ENCODE measurements at regions not wholly inside any gene's neighbourhood (a gene's known extent, or its start where the extent isn't known, plus 50 kb on each side); places are given as distances from the start of the nearest gene placed in this dataset.

DNA sequence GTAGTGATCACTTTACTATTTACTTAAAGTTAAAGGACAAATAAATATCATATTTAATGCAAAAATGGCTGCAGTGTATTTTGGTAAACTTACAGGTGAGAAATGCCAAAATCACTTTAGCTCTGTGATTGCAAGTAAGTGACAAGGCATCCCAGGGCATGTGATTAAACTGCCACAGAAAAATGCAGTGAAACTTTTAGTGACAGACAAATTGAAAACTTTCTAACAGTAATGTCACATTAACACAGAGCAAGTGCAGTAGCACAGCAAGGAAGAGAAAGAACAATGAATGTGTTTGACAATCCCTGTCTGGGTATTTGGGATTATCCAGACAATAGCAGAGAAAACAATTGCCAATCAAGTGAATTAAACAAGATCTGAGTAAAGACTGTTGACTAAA, 606.8 kb downstream of the SLCO4C1 start:
- H3K36me3 ChIP-seq (ENCODE audit: insufficient read depth, low read length), result no peaks in the 10 kb centered on the region
- no peaks in the 10 kb centered on the region for H3K4me1 ChIP-seq (ENCODE audit: insufficient read depth, low read length)
- H3K4me3 ChIP-seq (ENCODE audit: low read depth in 1 of 2, low read length in 2 of 2), result no peak overlapping the region
- no peaks in the 10 kb centered on the region for H3K27me3 ChIP-seq (ENCODE audit: insufficient read depth, low read length, poor library complexity)
- no peak overlapping the region for H2AFZ ChIP-seq (ENCODE audit: low read depth, low read length)
- DNase-seq (no peak), ATAC-seq (ENCODE audit: insufficient read depth, low read depth) (no peak)
- no peaks in the 10 kb centered on the region for H3K9me3 ChIP-seq (ENCODE audit: insufficient read depth, low read length, severe bottlenecking)
- TF ChIP-seq EZH2 (IDR thresholded peaks at IDR 0.05; ENCODE audit: borderline replicate concordance, low read depth, low read length, severe bottlenecking), result no peak
- TF ChIP-seq, protein P1, sequence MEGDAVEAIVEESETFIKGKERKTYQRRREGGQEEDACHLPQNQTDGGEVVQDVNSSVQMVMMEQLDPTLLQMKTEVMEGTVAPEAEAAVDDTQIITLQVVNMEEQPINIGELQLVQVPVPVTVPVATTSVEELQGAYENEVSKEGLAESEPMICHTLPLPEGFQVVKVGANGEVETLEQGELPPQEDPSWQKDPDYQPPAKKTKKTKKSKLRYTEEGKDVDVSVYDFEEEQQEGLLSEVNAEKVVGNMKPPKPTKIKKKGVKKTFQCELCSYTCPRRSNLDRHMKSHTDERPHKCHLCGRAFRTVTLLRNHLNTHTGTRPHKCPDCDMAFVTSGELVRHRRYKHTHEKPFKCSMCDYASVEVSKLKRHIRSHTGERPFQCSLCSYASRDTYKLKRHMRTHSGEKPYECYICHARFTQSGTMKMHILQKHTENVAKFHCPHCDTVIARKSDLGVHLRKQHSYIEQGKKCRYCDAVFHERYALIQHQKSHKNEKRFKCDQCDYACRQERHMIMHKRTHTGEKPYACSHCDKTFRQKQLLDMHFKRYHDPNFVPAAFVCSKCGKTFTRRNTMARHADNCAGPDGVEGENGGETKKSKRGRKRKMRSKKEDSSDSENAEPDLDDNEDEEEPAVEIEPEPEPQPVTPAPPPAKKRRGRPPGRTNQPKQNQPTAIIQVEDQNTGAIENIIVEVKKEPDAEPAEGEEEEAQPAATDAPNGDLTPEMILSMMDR (IDR thresholded peaks at IDR 0.05; ENCODE audit: borderline replicate concordance, extremely low read depth, low read length, poor library complexity, severe bottlenecking), result no peak
- H3K27ac ChIP-seq (ENCODE audit: low read length), result no peak overlapping the region
- no peak overlapping the region for H3K9ac ChIP-seq (ENCODE audit: low read depth, low read length)
- no peaks in the 10 kb centered on the region for H4K20me1 ChIP-seq (ENCODE audit: insufficient read depth, low read length)
- H3K4me2 ChIP-seq (ENCODE audit: insufficient read depth, low read length), result no peak overlapping the region
- H3K79me2 ChIP-seq (ENCODE audit: insufficient read depth, low read length), result no peaks in the 10 kb centered on the region

DNA sequence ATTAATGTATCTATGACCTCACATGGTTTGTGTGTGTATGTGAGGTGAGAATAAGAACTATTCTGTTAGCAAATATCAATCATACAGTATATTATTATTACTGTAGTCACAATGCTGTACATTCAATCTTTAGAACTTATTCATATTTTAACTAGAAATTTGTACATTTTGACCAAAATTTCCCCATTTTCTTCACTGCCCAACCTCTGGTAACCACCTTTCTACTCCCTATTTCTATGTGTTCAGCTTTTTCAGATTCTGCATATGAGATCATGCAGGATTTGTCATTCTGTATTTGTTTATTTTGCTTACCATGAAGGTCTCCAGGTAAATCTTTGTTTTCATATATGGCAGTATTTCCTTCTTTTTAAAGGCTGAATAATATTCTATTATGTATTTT, 607.9 kb downstream of the SLCO4C1 start:
- TF ChIP-seq, protein P1 (IDR thresholded peaks at IDR 0.05; ENCODE audit: borderline replicate concordance, extremely low read depth, low read length, poor library complexity, severe bottlenecking), result no peak
- no peak for TF ChIP-seq EZH2 (IDR thresholded peaks at IDR 0.05; ENCODE audit: borderline replicate concordance, low read depth, low read length, severe bottlenecking)

GRCh38 chr5:101687349-101687985, 608.6 kb downstream of the SLCO4C1 start:
- H3K4me2 ChIP-seq (ENCODE audit: insufficient read depth, low read length), result no peak overlapping the region
- ATAC-seq (ENCODE audit: insufficient read depth, low read depth), result no peak
- no peak overlapping the region for H3K9ac ChIP-seq (ENCODE audit: low read depth, low read length)
- H3K27ac ChIP-seq (ENCODE audit: low read length), result no peak overlapping the region
- H3K4me3 ChIP-seq (ENCODE audit: low read depth in 1 of 2, low read length in 2 of 2), result no peak overlapping the region
- no peak overlapping the region for H2AFZ ChIP-seq (ENCODE audit: low read depth, low read length)
- H3K4me1 ChIP-seq (ENCODE audit: insufficient read depth, low read length), result no peaks in the 10 kb centered on the region
- DNase-seq, result no peak
- no peaks in the 10 kb centered on the region for H3K27me3 ChIP-seq (ENCODE audit: insufficient read depth, low read length, poor library complexity)
- no peaks in the 10 kb centered on the region for H3K36me3 ChIP-seq (ENCODE audit: insufficient read depth, low read length)
- no peaks in the 10 kb centered on the region for H3K9me3 ChIP-seq (ENCODE audit: insufficient read depth, low read length, severe bottlenecking)
- no peaks in the 10 kb centered on the region for H3K79me2 ChIP-seq (ENCODE audit: insufficient read depth, low read length)
- no peaks in the 10 kb centered on the region for H4K20me1 ChIP-seq (ENCODE audit: insufficient read depth, low read length)
- no peak for TF ChIP-seq EZH2 (IDR thresholded peaks at IDR 0.05; ENCODE audit: borderline replicate concordance, low read depth, low read length, severe bottlenecking)
- TF ChIP-seq, protein P1 (IDR thresholded peaks at IDR 0.05; ENCODE audit: borderline replicate concordance, extremely low read depth, low read length, poor library complexity, severe bottlenecking), result no peak

More for the DNA sequence above, 607.9 kb downstream of the SLCO4C1 start:
- Histone ChIP-seq H3K9me3 (ENCODE audit: insufficient read depth, low read length, severe bottlenecking) (no peaks in the 10 kb centered on the region), H3K36me3 (ENCODE audit: insufficient read depth, low read length) (no peaks in the 10 kb centered on the region), H3K4me3 (ENCODE audit: low read depth in 1 of 2, low read length in 2 of 2) (no peak overlapping the region), H2AFZ (ENCODE audit: low read depth, low read length) (no peak overlapping the region), H3K79me2 (ENCODE audit: insufficient read depth, low read length) (no peaks in the 10 kb centered on the region), H4K20me1 (ENCODE audit: insufficient read depth, low read length) (no peaks in the 10 kb centered on the region), H3K27me3 (ENCODE audit: insufficient read depth, low read length, poor library complexity) (no peaks in the 10 kb centered on the region), H3K4me2 (ENCODE audit: insufficient read depth, low read length) (no peak overlapping the region), H3K4me1 (ENCODE audit: insufficient read depth, low read length) (no peaks in the 10 kb centered on the region), H3K9ac (ENCODE audit: low read depth, low read length) (no peak overlapping the region), H3K27ac (ENCODE audit: low read length) (no peak overlapping the region)
- no peak for DNase-seq
- ATAC-seq (ENCODE audit: insufficient read depth, low read depth), result no peak

Measured in DND-41 (cell line).